DMS53 treated with DMSO at 0.1 percent for 48 hours (cell line): ENCODE measurements at regions not wholly inside any gene's neighbourhood (a gene's known extent, or its start where the extent isn't known, plus 50 kb on each side); places are given as distances from the start of the nearest gene placed in this dataset.
"Not testable (repeated sequence)": the region's sequence is repeated elsewhere in the genome, so short reads cannot be mapped to it uniquely, and the experiment has no call there.

Source experiments
- DNase-seq: peaks from one replicate; lab custom pipeline; 2025; ENCODE audit not compliant: unreplicated experiment; lab: John Stamatoyannopoulos, UW

DNA sequence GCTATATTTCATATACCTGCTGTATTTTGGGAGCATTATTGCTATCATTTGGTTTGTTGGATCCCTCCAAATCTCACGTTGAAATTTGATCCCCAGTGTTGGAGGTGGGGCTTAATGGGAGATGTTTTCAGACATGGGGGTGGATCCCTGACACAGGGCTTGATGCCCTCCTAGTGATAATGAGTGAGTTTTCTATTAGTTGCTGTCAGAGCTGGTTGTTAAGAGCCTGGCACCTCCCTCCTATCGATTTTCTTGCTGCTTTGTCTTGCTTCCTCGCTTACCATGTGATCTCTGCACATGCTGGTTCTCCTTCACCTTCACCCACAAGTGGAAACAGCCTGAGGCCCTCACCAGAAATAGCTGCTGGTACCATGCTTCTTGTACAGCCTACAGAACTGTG, 259.9 kb upstream of the STARD13 start:
- no peak for DNase-seq

DNA sequence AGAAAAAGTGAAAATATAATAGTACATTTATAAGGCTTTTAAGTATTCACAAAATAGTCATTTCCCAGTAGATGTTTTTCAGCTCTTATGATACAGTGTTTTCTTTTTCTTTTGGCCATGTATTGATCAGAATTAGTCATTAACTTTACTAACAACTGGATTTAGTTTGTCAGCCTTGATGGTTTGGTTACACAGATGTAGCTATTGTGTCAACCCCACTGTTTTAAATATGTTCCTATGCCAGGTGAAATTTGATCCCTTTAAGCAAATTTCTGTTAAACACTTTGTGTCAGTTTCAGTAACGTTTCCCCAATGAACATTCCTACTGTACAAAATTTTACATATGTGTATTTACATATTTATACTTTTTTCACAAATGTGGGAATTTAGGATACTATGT, 261.5 kb upstream of the STARD13 start:
- peak; percentile 3 for DNase-seq

DNA sequence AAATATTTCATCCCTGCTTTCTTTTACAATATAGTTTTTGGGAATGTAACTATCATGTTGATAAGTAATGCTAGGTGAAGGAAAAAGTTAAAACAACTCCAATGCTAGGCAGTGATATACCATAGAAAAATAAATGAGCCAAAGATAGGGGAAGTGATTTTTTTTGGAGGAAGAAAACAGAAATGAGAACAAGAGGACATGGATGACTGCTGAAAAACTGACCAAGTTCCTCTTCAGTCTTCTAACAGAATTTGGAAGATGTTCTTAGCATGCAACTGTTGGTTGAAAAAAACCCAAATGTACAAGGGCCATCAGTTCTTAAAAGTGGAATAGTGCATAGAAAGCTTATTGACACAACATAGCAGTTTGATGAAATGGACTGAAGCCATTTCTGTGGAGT, 262.5 kb upstream of the STARD13 start:
- no peak for DNase-seq

DNA sequence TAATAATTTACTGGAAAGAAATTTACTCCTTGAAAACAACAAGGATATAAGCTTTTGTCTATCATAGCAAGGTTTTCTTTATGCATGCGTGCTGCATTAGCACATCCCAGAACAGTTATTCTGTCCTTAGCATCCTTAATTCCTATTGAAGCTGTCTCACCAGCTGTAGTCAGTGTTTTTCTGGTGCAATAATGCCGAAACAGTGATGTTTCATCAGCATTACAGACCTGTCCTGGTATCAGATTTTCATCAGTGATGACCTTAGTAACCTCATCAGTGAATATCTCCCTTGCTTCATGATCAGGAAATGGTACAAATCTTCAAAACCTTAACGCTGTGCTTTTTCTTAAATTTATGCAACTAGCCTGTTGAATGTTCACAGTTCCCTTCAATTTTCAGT, 264.7 kb upstream of the STARD13 start:
- no peak for DNase-seq

DNA sequence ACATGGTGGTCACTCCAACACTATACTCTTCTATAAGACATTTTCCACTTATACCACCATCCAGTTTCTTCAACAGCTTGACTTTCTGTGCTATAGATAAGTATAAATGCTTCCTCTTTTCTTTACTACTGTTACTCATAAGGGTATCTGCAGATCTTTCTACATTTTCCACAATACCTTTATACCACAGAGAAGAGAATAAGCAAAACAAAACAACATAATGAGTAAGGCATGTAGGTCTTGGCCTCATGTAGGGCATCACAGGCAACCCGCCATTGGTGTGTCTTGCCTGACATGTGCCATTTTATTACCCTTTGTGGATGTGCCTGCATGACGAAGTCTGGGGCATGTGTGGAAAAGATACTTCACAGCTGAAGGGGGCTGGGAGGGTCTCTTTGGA, 265.3 kb upstream of the STARD13 start:
- DNase-seq, result no peak

DNA sequence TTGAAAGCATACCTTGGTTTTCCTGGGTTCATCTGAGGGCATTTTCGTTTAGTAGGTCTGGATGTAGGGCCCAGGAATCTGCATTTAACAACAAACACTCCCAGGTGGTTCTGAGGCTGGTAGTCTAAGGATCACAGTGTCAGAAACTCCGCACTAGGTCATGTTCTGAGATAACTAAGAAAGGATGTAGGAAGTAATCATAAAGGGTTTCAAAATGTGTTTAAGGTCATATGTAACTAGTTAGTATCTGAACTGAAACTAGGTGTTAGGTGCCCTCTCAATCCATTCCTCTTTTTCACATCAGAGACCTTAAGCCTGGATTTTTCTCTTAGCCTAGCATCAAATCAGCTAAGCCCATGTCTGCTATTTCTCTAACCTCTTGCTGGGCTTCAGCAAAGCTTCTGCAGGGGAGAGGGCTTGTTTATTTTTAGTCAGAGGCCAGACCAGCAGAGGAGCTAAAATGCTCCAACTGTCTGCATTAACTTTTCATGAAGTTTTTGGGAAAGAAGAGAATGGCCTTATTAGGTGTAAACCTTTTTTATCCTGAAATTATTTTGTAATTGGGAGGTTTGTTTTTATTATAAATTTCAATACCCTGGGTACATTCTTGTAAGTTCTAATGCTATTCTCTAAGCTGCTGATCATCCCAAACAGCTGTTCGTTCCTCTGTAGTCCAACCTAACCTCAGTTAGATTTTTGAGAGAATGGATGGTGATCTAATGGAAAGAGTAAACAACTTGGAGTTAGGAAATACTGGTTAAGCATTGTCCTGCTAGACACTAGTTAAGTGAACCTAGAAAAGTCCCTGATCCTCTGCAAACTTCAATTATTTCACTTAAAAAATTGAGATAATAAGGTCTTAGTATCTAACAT, 262.8 kb upstream of the RFC3 start:
- DNase-seq, result no peak

DNA sequence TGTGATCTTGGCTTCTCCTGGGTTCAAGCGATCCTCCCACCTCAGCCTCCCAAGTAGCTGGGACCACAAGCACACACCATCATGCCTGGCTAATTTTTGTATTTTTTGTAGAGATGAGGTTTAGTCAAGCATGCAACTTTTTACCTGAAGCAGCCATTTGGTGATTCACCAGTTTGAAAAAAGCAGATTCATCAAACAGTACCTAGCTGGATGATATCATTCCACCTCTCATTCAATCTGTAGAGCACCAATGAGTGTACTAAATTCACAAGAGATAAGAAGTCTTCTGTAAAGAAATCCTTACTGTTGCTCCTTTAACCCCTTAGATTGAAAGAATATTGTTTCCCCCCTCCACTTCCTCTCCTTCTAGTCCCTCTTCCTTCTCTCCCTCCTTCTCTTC, 261.1 kb upstream of the RFC3 start:
- no peak for DNase-seq

DNA sequence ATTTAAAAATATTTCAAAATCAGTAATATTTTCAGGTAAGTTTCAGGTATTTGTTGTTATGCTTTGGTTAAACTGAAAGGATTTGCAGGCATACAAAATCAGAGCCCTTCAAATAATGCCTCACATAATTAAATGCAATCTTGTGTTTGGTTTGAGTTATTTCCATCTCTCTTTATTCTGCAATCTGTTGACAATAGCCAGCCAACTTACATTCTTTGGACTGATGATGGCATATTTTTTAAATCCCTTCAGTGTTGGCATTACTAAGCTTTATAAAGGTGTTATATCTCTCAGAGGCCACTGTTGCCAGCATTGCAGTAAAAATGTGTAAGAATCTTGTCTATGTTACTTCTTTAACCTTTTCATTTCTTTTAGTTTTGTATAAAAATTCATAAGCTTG, 257.2 kb upstream of the RFC3 start:
- DNase-seq, result no peak

DNA sequence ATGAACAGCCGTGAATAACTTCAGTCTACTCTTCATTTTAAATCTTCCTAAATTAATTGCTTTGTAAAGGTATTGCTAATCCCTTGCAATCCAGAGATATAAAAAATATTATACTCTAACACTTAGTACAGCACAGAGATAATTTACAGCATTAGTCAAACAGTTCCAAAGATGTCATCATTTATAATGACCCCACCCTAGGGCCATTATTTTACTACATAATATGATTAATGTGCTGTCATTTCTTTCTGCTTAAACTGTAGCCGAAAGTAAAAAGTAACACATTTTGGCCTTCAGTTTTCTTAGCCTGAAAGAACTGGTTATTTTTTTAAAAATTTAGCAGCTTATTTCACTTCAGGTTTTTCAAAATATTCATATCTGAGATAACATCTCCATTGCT, 256.3 kb upstream of the RFC3 start:
- no peak for DNase-seq

DNA sequence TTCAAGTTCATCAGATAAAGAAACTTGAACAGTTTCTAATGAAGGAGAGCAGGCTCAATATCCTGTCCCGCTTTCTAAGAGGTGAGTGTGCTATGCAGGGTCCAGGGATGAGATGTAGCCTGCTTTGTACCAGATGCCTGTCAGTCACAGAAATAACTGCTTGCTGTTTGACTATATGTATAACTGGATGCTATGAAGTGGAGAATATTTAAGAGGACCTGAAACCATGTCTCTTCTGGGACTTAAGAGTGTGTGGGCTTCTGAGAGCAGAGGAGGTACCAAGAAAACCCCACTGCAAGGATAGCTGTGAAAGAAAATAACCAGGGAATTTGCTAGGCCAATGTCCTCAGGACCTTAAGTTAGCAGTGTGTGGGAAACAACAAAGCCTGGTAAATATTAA, 246.3 kb upstream of the RFC3 start:
- no peak for DNase-seq

DNA sequence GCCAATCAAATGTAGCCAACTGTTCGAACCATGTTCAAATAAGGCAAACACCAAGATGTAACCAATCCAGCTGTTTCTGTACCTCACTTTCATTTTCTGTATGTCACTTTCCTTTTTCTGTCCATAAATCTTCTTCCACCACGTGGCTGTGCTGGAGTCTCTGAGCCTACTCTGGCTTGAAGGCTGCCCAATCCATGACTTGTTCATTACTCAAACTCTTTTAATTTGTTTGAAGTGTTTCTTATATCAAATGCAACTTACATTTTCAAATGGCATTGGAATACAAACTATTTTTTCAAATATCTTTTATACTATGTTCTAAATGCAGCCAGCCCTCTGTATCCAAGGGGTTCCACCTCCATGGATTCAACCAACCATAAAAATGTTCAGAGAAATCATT, 245.6 kb upstream of the RFC3 start:
- not testable (repeated sequence) for DNase-seq

DNA sequence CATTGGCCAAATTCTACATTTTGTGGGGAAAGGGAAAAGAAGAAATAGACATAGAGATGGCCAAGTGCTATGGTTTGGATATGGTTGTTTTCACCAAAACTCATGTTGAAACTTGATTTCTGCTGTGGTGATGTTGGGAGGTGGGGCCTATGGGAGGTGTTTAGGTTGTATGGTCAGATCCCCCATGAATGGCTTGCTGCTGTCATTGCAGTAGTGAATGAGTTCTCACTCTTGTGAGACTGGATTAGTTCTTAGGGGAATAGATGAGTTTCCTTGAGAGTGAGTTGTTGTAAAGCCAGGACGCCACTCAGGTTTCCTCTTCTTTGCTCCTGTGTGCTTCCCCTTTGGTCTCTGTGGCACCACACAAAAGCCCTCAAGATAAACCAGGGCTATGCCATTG, 242.6 kb upstream of the RFC3 start:
- no peak for DNase-seq

DNA sequence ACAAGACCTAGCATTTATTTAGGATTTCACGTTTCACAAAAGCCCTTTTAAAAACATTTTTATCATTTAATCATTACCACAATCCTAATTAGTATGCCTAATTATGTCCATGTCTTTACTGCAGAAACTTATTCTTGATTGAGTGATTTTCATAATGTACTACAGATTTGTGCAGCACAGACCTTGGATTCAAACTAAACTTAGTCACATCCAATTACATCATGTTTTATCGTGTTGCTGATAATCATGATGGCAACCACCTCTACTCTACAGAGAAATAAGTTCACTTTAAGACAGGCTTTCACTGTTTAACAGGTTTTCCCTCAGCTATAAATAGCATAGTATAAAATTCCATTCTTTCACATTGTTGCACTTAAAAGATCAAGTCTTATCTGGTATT, 240.9 kb upstream of the RFC3 start:
- DNase-seq, result no peak

DNA sequence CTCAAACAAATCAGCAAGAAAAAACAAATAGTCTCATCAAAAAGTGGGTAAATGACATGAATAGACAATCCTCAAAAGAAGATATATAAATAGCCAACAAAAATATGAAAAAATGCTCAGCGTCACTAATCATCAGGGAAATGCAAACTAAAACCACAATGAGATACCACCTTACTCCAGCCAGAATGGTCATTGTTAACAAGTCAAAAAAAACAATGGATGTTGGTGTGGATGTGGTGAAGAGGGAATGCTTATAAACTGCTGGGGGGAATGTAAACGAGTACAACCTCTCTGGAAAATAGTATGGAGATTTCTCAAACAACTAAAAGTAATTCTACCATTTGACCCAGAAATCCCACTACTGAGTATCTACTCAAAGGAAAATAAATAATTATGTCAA, 239.2 kb upstream of the RFC3 start:
- DNase-seq, result no peak

DNA sequence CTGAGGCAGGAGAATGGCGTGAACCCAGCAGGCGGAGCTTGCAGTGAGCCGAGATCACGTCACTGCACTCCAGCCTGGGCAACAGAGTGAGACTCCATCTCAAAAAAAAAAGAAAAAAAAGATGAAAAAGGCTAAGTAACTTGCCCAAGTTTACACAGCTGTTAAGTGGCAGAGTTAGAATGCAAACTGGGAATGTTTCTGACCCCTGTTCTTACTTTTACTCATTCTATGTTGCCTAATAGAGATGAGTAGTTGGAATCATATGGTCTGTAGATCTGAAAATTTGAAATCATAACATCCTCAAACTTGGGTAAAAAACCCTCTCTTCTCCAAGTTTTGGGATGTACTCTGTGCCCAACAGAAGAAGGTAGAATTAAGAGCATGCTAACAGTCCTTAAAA, 235.8 kb upstream of the RFC3 start:
- no peak for DNase-seq

DNA sequence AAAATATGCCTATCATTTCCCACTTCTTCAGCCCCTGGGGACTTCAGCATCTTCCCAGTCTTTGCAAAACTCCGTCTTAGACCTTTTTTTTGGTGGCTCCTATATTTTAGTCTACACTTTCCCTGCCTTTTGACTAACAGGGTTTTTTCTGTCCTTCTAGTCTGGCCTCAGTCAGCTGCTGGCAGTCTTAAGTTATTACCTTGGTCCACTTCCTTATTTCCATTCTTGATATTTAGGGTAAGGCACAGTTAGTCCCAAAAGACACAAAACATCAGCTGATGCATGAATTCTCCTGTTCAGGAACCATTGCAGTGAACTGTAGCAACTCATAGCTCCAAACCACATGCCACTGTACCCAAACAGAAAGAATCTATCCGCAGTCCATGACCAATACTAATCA, 234.6 kb upstream of the RFC3 start:
- no peak for DNase-seq

DNA sequence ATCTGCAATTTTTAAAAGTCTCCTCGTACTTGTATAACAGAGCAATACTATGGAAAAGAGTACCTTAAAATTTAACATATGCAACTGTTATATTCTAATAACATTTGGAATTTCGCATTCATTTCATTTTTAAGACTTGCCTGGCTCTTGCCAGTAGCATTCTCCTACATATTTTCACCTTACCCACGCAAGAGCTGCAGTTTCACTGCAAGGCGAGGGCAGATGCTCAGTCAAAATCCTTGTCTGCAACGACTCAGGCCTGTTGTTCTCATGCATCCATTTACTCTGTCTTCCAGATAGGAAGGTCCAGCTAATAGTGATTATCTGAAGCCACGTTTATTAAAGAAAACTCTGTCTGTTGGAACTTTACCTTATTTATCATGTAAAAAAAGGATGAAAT, 227.0 kb upstream of the RFC3 start:
- DNase-seq, result no peak

DNA sequence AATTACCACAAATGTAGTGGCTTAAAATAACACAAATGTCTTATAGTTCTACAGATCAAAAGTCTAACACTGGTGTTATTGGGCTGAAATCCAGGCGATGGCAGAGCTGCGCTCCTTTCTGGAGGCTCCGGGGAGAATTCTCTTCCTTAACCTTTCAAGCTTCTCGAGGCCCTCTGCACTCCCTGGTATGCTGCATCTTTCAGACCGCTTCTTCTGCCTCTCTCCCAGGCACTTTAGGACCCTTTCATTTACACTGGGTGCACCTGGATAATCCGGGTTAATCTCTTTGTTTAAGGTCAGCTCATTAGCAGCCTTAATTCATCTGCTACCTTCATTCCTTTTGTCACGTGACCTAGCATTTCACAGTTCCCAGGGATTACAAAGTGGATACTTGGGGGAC, 211.3 kb upstream of the RFC3 start:
- DNase-seq, result no peak

DNA sequence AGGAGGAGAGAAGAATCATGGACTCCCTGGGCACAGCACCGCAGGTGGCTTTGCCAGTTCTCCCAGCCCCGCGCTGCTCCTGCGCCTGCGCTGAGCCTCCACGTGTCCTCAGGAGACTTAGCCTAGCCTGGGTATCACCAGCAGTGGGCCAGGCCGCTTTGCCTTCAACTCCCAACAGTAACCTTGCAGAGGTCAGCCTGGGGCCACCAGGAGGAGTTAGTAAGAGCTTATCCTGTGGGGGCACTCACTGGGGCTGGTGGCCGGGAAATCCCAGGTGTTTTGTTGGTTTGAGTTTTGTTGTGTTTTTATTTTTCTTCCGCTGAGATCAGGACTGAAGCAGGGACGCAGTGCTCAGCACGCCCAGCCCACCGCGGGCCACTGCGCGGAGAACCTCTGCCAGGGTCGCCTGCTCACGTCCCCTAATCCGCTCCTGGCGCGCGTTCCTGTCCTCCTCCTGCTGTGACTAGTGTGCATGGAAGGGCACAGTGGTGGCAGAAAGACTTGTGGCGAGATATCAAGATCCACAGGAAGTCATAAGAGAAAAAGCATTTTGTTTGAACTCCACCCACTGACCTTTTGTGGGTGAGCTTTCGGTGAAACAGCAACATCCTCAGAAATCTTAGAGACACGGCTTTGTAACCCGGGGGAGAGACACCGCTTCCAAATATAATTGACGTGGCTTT, 207.4 kb upstream of the RFC3 start:
- no peak for DNase-seq

DNA sequence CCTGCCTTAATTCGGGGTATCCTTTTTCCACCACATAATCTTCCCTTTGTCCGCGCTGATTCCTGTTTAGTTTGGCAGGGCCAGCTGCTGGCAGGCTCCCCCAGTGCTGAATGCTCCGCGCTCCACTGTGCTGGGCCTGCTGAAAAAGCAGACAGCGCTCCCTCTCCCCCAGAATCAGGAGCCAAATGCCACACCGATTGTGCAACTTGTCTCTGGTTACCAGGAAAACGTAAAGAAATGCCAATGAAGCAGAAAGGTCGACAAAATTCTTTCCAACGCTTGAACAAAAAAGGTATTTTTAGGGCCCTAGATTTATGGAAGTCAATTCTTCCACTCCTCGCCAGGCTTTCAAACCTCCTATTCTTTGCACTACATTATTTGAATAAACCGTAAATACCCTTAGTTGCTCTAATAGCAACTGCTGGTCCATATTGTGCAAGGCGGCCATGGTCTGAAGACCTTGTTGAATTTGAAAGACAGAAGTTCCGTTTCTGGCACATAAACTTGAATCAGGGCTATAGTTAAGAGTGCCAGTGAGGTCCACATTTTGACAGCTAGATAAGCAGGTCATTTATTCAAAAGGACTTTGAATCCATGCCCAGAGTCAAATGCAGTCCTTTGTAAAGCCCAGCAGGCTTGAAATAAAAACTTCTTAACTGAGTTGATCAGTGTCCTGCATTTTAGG, 206.7 kb upstream of the RFC3 start:
- DNase-seq, result no peak

DNA sequence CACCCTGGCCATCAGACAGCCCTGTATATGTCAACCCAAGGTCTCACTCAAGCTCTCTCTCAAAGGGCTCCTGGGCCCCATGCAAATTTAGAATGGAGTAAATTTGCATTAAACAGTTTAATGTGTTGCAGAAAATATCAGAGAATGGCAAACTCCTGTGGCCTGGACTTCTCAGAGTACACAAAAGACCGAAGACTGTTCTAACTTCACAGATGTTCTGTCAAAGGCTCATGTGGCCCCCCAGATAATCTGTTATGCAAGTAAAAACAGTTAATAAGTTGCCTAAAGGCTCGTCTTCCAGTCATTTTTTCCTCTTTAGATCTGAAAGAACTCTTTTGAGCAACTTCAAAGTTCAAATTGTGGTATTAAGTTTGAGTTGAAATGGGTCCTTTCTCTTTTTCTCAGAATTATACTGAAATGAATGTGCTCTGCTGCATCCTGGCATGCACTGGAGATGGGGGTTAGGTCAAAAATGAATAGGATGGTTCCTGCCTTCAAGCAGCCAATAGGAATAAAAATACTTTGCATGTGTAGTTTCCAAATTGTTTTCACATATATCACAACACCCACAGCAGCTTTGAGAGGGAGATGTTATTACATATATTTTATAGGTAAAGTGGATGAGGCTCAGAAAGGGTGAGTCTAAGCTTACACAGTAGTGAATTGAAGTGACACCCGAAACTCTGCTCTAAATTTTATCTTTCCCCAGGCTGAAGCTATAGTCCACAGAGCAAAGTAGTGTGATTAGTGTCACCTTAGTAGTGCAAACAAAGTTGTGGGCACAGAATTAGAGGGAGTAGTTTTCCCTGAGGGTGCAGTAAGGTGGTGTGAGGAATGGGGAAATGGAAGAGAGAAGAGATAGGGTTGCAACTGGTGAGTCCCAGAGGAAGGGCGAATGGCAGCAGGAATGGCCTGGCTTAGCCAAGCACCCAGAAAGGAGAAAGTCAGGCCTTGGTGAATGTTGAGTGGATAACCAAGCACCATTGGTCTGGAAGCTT, 205.0 kb upstream of the RFC3 start:
- DNase-seq, result no peak
